ENCODE measurements at regions not wholly inside any gene's neighbourhood (a gene's known extent, or its start where the extent isn't known, plus 50 kb on each side); places are given as distances from the start of the nearest gene placed in this dataset.

DNA sequence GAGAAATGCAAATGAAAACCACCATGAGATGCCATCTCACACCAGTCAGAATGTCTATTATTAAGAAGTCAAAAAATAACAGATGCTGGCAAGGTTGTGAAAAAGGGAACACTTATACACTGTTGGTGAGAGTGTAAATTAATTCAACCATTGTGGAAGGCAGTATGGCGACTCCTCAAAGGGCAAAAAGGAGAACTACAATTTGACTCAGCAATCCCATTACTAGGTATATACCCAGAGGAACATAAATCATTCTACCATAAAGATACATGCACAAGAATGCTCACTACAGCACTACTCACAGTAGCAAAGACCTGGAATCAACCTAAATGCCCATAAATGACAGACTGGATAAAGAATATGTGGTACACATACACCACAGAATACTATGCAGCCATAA lies 161.1 kb upstream of the PDGFD start:
- DNase-seq, result no peak

DNA sequence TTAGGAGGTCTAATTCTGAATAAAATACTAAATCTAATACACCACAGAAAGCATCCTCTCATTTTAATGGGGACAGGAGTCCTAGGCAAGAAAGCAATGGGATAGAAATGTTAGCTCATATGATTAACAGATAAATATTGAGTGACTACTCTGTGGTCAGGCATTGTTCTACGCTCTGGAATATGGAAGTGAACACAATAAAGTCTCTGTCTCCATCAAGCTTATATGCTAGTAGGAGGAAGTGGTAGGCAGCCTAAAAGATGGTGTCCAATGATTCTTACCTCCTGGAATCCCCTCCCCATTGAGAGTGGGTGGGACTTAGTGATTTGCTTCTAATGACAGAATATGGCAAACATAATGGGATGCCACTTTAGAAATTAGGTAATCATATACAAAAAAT lies 160.3 kb upstream of the PDGFD start:
- DNase-seq, result no peak

DNA sequence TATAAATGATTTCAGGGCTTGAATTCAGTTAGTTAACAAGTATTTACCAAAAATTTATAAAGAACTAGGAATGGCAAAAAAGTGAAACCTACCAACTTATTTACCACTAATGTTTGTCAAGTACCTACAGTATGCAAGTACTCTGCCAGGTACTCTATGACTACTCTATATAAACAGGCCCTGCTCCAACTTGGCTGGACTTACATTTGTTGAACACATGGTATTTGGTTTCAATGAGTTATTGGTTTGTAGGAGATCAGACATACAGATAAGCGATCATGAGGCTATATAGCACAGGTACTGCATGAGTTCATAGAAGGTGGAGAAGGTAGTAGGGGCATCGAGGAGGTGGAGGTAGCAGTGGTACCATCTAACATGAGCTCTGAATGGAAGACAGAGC lies 159.9 kb upstream of the PDGFD start:
- DNase-seq, result no peak

DNA sequence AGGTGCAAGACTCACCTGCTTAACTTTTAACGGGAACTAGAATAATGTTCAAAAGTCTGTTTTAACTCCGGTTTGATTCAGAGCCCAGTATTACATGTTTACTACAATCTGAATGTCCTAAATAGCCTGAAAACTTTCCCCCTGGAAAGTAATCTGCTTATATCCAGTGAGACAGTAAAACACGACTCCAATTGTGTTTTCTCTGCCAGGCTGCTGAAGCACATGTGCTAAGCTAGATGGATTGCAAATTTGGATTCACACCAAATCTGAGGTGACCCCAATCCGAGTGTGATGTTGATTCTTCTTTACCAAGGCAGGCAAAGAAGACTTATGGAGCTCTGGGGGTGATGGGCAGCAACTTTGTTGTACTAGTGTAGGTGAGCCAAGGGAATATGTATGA lies 158.7 kb upstream of the PDGFD start:
- DNase-seq, result no peak

DNA sequence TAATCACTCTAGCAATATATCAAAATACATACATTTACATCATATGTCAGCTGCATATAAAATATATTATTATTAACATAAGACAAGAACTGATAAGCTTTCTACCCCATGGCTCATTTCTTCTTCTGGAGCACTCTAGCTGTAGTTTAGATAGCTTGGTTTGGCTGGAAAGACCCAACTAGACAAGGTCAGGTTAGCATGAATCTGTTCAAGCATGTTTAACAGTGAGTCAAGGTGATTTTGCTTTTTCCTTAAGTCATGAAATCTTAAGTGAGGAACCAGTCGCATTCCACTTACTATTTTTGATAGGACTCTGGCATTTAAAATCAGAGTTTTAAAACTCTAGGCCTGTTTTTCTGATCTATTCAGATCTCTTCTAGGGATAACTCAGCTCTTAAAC lies 157.0 kb upstream of the PDGFD start:
- no peak for DNase-seq

DNA sequence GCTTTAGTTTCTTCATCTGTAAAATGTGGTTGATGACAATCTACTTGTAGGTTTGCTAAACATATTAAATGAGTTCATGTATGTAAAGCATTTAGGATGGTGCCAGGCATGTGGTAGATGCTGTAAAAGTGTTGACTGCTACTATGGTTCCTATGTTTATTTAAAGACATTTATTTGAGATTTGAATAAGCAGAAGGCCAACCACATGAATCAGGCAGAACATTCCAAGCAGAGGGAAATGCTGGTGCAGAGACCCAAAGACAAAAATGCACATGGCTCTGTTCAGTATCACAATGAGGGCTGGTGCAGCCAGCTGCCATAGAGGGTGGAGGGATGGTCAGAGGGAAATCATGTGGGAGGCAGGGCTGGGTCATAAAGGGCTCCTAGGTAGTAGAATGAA lies 156.2 kb upstream of the PDGFD start:
- no peak for DNase-seq

DNA sequence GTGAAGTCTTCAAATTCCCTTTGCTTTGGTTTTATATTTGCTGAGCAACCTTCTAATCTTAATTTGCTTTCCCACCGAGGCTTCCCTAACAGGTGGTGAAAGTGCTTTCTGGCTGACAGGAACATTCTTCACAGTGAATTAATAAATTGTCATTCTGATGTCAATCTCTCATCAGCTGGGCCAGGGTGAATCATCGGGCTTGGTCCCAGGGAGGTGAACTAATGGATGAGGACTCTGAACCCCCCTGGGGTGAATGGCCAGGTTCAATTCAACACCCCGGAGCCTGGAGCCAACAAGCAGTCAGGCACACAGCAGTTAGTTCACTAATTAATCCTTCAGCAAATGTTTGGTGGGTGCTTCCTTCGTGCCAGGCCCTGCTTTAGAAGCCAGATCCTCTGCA lies 155.4 kb upstream of the PDGFD start:
- no peak for DNase-seq

DNA sequence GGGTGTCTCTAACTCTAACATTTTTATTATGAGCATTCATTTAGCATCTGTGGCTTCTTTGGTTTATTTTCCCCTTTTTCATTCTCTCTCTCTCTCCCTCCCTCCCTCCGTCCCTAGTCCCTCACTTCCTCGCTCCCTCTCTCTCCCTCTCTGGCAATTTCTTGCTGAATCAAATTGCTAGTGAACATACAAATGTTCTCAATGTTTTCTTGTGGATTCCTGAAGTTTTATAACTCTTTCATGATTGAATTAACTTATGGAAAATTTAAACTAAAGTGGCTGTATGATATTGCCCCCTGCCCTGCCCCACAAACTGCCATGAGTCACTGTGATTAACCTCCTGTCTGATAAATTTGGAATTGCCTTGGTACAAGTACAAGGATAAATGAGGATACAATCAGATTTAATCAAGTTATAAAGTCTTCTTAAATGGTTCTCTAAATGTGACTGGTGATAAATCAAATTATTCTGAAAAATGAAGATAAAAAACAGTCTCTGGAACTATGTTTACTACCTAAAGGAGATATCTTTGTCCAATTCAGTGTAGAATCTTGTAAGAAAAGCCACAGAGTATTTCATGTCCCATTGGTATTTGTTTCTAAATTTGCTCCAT lies 143.0 kb upstream of the PDGFD start:
- DNase-seq, result no peak

DNA sequence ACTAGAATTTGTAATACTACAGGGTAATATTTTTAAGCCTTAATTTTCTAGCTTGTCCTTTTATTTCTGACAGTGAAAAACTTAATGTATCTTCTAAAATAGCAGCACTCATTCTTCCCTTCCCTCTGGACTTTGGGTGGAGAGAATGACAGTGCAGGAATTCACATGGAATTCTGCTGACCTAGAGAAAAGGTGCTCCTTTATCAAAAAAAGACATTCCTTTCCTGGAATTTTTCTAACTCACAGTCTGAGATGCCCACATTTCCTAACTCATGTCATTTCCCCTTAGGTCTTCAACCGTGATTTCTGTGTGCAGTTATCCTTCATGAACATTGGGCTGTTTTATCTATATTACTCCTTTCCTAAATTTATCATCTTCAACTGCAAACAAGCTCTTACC lies 137.8 kb upstream of the PDGFD start:
- DNase-seq, result no peak

DNA sequence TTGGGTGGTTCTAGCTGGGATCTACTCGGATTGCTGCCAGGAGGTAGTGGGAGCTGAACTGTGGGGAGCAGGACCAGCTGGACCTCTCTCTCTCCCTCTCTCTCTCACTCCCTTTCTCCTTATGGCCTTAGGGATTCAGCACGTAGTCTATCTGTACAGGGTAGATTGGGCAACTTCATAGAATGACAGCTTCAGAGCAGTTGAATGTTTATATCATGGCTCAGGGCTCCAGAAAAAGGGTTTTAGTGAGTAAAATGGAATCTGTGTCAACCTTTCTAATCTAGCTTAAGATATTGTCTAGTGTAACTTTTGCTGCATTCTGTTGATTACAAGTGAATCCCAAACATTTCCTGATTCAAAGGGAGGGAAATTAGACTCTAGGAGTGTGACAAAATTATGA lies 127.7 kb upstream of the PDGFD start:
- DNase-seq, result no peak

DNA sequence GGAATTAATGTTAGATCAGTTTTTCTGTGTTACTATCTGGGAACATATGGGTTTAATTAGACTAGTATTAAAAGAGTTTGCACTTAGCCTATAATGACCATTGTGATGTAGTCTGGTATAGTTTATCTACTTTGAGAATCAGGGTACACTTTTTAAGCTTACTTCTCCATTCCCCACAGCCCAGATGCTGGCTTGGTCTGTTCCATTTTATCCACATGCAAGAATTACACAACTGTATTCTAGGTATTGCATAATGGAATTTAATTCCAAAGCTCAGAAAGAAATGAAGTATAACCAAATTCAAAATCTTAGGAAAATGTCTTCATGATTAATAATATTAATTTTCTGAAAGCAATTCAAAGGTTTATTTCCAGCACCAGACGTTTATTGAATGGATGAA lies 122.2 kb upstream of the PDGFD start:
- no peak for DNase-seq

DNA sequence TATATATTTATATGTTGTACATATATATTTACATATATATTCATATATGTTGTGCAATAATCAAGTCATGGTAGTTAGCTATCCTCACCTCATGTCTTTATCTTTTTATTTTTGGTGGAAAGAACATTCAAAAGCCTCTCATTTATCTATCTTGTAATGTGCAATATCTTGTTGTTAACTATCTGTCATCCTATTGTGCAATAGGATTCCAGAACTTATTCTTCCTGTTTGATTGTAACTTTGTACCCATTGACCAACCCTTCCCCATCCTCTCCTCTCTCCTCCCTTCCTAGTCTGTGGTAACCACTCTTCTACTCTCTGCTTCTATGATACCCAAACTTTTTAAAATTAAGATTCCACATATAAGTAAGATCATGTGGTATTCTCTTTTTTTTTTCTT lies 115.6 kb upstream of the PDGFD start:
- DNase-seq, result no peak

DNA sequence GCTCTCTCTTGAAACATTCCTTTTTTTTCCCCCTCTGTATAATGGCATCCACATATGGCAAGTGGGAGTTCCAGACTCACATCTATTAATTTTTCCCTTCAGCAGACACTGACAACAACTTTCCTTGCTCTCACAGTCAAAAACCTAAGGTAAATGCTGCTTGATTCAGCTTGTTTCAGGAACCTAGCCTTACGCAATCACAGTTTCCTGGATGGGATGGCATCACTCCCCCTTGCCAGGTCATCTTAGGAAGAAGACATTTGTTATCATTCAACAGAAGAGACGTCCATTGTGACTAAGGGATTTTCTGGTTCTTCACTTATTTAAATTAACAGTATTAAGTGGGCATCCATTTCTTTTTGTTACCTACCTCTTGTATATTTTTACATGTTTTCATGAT lies 112.0 kb upstream of the PDGFD start:
- no peak for DNase-seq

DNA sequence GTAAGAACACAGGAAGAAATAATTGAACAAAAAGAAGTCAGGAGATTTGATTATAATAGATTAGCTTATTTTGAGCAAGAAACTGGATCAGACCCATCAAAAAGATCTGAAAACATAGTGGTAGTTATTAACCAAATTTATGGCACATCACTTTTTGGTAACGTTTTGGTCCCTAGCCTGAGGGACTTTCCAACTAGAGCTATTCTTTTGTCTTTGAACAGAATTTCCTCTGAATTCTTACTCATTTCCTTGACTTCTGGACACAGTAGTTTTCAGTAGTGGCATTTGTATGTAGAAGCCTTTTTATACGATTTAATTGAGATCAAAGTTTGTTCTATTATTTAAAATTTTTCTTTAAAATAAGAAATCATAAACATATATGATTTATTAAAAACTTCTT lies 96.5 kb upstream of the PDGFD start:
- DNase-seq, result no peak

DNA sequence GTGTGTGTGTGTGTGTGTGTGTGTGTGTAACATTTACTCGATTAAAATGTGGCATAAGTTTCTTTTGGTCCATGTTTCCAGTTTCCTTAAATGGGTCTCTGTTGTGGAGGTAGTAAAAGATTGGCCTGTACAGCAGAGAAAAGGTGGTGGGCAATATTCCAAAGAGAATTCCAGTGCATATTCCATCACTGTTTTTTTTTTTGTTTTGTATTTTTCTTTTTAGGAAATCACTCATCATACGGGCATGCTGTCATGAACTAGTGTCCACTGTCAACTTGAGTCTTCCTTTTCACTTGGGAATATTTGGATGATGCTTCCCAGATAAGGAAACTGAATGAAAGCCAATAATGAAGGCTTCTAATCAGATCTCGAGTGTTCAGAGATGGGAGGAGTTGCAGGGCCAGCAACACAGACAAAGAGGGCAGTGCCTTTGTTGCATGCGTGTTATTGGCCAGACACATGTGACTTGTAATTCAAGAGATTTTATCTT lies 95.2 kb upstream of the PDGFD start:
- DNase-seq, result no peak

DNA sequence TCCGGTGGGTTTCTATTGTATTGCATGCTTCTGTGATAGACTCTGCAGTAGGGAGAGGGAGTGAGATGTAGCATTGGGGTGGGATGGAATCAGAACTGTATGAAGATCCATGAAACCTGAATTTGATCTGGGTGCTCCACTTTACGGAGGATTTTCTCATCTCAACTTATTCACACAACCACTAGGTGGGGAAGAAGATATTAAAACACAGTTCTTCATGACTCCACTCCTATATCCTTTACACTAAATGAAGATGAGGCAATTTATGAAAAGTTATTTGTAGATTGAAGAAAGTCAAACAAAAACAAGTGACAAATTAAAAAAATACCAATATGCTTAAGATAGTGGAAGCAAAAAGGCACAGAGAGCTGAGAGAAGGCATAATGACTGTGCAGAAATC lies 92.6 kb upstream of the PDGFD start:
- no peak for DNase-seq

DNA sequence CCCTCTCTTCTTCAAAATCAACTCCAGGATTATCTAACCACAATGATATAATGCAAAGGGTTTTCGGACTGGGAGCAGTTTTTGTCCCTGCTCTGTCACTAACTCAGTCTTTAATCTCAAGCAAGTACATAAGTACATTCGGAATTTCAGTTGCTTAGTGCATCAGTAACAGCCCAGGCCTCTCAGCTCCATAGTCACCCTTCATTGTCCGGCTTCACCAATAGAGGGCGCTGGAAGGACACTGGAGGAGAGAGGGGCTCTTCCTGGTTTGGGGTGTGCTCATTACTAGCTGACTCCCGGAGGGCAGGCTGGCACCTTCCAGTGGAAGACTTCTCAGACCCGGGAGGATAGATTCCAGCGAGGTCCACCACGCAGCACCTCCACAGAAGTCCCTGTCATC lies 90.4 kb upstream of the PDGFD start:
- no peak for DNase-seq

DNA sequence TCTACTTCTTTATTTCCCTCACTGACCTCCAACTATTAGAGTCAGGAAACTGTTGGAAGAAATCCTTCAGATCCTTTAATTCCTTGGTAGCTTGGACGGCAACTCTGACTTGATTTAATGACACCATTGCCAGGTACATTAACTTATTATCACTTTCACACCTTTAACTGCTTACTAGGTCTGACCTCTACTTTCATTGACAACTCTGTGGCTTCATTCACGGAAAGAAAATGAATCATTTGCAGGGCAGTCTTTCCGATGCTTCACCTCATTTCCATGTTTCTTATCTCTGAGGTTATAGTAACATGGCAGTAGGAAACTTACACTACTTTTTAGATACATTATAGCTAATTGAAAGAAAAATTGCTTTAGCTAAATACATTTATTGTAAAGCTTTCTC lies 82.6 kb upstream of the PDGFD start:
- DNase-seq, result no peak

DNA sequence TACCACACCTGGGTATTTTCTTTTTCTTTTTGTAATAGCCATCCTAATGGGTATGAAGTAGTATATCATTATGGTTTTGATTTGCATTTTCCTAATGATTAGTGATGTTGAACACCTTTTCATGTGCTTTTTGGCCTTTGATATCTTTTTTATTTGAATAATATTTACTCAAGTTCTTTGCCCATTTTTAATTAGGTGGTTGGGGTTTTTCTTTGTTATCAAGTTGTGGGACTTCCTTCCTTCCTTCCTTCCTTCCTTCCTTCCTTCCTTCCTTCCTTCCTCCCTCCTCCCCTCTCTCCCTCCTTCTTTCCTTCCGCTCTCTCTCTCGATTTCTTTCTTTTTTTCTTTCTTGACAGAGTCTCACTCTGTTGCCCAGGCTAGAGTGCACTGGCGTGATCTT lies 75.0 kb upstream of the PDGFD start:
- no peak for DNase-seq

DNA sequence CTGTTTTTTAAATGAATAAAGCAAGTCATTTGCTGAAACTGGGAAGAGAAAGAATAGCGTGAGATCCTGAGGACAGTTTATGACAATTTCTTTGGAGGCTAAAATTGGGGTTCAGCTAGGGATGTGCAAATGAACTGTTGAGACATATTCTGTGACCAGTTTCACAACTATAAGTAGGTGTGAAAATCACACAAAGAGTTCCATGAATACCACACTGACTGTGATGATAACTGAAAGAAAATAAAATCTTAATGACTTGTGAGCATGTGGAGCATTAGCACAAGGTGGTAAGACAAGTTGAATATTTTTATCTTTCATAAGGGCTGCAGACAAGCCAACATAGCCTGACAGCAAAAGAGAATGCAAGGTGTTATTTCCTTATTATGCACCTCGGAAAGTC lies 61.1 kb upstream of the PDGFD start:
- DNase-seq, result no peak

DNA sequence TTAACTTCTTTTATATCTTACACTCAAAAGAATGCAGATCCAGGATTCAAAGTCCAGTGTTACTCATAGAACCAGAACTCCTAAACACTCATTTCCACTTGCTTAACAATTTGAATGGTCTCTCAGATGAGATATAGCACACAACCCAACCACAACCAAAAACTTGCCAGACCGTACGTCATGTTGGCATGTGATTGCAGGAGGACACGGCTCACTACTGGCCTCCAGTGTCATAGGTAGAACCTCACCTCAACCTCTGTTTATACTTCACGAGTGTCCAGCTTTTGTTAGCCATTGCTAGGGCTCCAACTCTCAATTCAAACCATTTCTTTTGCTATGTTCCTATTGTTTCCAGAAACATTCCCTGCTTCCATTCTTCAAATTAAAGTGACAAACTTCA lies 58.5 kb upstream of the PDGFD start:
- no peak for DNase-seq

DNA sequence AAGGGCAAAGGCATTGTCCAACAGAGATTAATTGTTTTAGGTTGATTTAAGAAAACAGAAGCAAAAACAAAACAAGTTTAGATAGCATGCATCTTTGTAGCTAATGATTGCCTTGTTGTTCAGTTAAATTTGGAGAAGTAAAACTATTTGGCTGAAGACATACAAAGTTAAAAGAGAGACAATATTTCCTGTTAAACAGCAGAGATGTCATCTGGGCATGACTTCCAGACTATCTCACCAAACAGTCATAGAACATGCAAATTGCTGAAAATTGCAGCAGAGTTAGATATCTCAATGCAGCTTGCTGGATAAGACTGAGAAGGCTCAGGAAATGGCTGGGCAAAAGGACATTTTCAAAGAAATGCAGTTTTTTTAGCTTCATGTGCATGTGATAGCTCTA lies 57.5 kb upstream of the PDGFD start:
- no peak for DNase-seq

DNA sequence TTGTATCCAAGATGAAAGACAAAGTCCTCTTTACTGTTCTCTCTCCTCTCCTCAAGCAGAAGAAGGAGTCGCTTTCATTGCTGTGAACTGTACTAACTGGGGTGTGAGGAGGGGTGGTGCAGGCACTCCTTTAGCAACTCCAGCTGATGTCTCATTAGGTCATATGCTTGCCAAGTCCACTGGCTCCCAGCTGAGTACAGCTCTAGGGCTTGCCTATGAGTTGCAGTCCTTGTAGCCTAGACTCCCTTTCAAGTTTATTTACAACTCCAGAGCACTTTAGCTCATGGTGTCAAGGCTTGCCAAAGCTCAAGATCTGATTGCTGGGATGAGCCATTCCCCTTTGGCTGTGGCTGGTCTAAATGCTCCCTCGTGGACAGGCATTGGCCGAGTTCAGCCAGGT lies 55.1 kb upstream of the PDGFD start:
- DNase-seq, result no peak

DNA sequence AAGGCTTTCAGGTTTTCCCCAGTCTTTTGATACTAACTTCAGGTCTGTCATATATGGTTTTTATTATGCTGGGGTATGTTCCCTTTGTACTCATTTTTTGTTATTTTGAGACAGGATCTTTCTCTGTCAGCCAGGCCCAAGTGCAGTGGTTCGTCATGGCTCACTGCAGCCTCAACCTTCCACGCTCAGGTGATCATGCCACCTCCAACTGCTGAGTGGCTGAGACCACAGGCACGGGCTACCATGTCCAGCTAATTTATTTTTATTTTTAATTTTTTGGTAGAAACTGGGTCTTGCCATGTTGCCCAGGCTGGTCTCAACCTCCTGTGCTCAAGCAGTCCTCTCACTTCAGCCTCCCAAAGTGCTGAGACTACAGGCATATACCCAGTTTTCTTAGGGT lies 50.6 kb upstream of the PDGFD start:
- no peak for DNase-seq

Data from 8988T (cell line).